Left ventricle myocardium superior (tissue), 1 donor: ENCODE measurements at regions not wholly inside any gene's neighbourhood (a gene's known extent, or its start where the extent isn't known, plus 50 kb on each side); places are given as distances from the start of the nearest gene placed in this dataset.
A peak's percentile ranks its signal among the peaks of the same experiment; 100 is the strongest.
"Not testable (repeated sequence)": the region's sequence is repeated elsewhere in the genome, so short reads cannot be mapped to it uniquely, and the experiment has no call there.

Source experiments
- ATAC-seq: fragments of 200-7000 bp; cut with Tn5 transposase; one replicate; pipeline ENCODE4 v1.9.1; 2020; ENCODE audit warnings: mild to moderate bottlenecking, moderate library complexity
- DNase-seq: peaks from one replicate; pipeline ENCODE4 v3.0.0-alpha.2; 2020
- intact Hi-C: fragments of 100-400 bp; cut with micrococcal nuclease; formaldehyde crosslinking; loops from one replicate; pipeline ENCODE4 v1.11.0; 2022
- donor health status: DM: no; HTN: yes; CAD: no; lungs with severe emphysema.

GRCh38 chr12:114508529-114509129 lies 102.7 kb upstream of the TBX5 start:
- intact Hi-C loops: loop anchor here (10.0 kb wide), 1 partner anchor 344 kb away; no protein-coding TSS in a partner anchor
- peak; percentile 62 for DNase-seq
- ATAC-seq: peak; percentile 76

- intact Hi-C loops: loop anchor here (10.0 kb wide), 1 partner anchor 342 kb away; no protein-coding TSS in a partner anchor
- ATAC-seq (no peak), DNase-seq (no peak)
These were observed 100.7 kb upstream of the TBX5 start for GRCh38 chr12:114506651-114507050.

GRCh38 chr12:114504311-114504710 lies 98.4 kb upstream of the TBX5 start:
- DNase-seq: no peak
- no peak for ATAC-seq
- intact Hi-C loops: loop anchor here (10.0 kb wide), 1 partner anchor 340 kb away; no protein-coding TSS in a partner anchor

- intact Hi-C loops: loop anchor here (10.0 kb wide), 1 partner anchor 337 kb away; no protein-coding TSS in a partner anchor
- no peak for ATAC-seq
- DNase-seq: no peak
These were observed 95.5 kb upstream of the TBX5 start for GRCh38 chr12:114501474-114501807.

- DNase-seq: no peak
- ATAC-seq: no peak
- intact Hi-C loops: loop anchor here (10.0 kb wide), 1 partner anchor 336 kb away; no protein-coding TSS in a partner anchor
These were observed 95.0 kb upstream of the TBX5 start for GRCh38 chr12:114500775-114501473.

- no peak for DNase-seq
- intact Hi-C loops: loop anchor here (10.0 kb wide), 1 partner anchor 335 kb away; no protein-coding TSS in a partner anchor
- no peak for ATAC-seq
These were observed 94.2 kb upstream of the TBX5 start for GRCh38 chr12:114500131-114500530.

- ATAC-seq: peak; percentile 67
- intact Hi-C loops: no loop called here
- no peak for DNase-seq
These were observed 93.4 kb upstream of the TBX5 start for GRCh38 chr12:114499338-114499737.

GRCh38 chr12:114491916-114492315 lies 86.0 kb upstream of the TBX5 start:
- intact Hi-C loops: no loop called here
- no peak for DNase-seq
- no peak for ATAC-seq

- intact Hi-C loops, ATAC-seq, DNase-seq: not testable (repeated sequence)
These were observed 79.0 kb upstream of the TBX5 start for GRCh38 chr12:114484822-114485459.

- intact Hi-C loops: no loop called here
- DNase-seq (no peak), ATAC-seq (no peak)
These were observed 78.1 kb upstream of the TBX5 start for GRCh38 chr12:114483996-114484395.

- DNase-seq (no peak), ATAC-seq (no peak)
- intact Hi-C loops: no loop called here
These were observed 75.2 kb upstream of the TBX5 start for GRCh38 chr12:114481200-114481535.

- intact Hi-C loops: no loop called here
- DNase-seq (no peak), ATAC-seq (no peak)
These were observed 74.6 kb upstream of the TBX5 start for GRCh38 chr12:114480337-114481199.

- intact Hi-C loops: loop anchor here (10.0 kb wide), 1 partner anchor 315 kb away; no protein-coding TSS in a partner anchor
- ATAC-seq: no peak
- DNase-seq: no peak
These were observed 73.9 kb upstream of the TBX5 start for GRCh38 chr12:114479831-114480230.

- intact Hi-C loops: loop anchor here (10.0 kb wide), 1 partner anchor 314 kb away; no protein-coding TSS in a partner anchor
- ATAC-seq (no peak), DNase-seq (no peak)
These were observed 72.9 kb upstream of the TBX5 start for GRCh38 chr12:114478865-114479264.

GRCh38 chr12:114477989-114478395 lies 72.0 kb upstream of the TBX5 start:
- ATAC-seq: no peak
- no peak for DNase-seq
- intact Hi-C loops: loop anchor here (10.0 kb wide), 1 partner anchor 313 kb away; no protein-coding TSS in a partner anchor

- intact Hi-C loops: loop anchor here (10.0 kb wide), 1 partner anchor 311 kb away; no protein-coding TSS in a partner anchor
- ATAC-seq (peak; percentile 68), DNase-seq (no peak)
These were observed 70.2 kb upstream of the TBX5 start for GRCh38 chr12:114476159-114476558.

- intact Hi-C loops: loop anchor here (10.0 kb wide), 1 partner anchor 309 kb away; no protein-coding TSS in a partner anchor
- ATAC-seq (no peak), DNase-seq (no peak)
These were observed 67.8 kb upstream of the TBX5 start for GRCh38 chr12:114473717-114474116.

GRCh38 chr12:114473018-114473417 lies 67.1 kb upstream of the TBX5 start:
- no peak for ATAC-seq
- intact Hi-C loops: loop anchor here (10.0 kb wide), 1 partner anchor 308 kb away; no protein-coding TSS in a partner anchor
- no peak for DNase-seq

GRCh38 chr12:114457620-114458019 lies 51.7 kb upstream of the TBX5 start:
- intact Hi-C loops: no loop called here
- DNase-seq: no peak
- no peak for ATAC-seq
